ENCODE measurements at regions not wholly inside any gene's neighbourhood (a gene's known extent, or its start where the extent isn't known, plus 50 kb on each side); places are given as distances from the start of the nearest gene placed in this dataset.

DNA sequence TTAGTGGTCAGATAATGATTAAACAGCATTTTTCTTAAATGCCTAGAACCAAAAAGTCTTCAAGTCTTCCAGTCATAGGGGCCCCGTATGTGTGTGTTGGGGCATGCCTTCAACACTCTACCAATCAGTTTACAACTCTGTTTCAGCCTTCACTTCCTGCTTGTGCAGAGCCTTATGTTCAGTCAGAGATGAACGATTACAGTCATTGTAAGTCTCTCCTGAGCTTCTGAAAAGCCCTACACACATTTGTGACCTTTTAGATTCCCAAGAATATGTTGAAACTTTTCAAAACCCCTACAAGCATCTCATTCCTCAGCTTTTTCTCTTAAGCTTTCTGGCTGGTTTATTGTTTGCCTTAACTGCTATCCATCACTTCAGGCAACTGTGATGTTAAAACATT, 591.2 kb downstream of the ZNF674 start:
- no peak overlapping the region for H3K27ac Mint-ChIP-seq
- H3K4me1 Mint-ChIP-seq, result no peaks in the 10 kb centered on the region
- no peaks in the 10 kb centered on the region for H3K36me3 Mint-ChIP-seq
- H3K9me3 Mint-ChIP-seq, result peaks cover 0 to 1% (median 0%) of the 10 kb centered on the region in 3 donors
- H3K27me3 Mint-ChIP-seq, result peaks cover 7% of the 10 kb centered on the region
- H3K4me3 Mint-ChIP-seq, result no peak overlapping the region

DNA sequence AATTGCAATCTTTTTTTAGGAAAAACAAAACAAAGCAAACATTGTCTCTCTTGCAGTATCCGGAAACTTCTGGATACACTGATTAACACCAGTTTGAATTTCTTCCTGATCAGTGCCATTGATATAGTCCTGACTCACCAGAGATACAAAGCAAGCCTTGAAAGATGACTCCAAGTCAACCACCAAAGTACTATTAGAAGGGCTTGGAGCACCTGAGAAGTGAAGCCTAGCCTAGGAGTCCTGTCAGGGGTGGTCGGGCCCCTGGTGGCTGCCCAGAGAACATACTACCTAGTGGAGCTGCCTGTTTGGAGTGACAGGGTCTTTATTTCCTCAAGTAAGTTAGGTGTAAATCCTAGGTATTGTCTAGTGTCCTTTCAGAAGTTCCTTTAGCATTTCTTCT, 593.2 kb downstream of the ZNF674 start:
- H3K4me1 Mint-ChIP-seq, result no peaks in the 10 kb centered on the region
- no peak overlapping the region for H3K4me3 Mint-ChIP-seq
- H3K27ac Mint-ChIP-seq, result no peak overlapping the region

DNA sequence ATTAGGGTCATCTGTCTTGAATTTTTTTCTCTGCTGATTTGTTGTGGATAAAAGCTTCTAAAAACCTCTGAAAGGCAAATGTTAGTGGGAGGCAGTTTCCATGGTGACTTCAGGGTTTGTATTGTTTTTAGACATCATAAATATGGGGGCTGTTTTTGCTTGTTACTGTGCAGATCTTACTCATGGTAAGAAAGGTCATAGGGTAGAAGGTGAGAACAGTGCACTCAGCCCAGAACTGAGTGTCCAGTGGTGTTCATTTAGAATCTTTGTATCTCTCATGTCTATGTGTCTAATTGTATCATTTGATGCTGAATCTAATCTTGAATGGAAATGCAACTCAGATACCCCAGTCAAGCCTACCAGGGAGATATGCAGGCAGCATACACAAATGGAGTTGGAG, 609.8 kb downstream of the ZNF674 start:
- Mint-ChIP-seq H3K4me1 (no peaks in the 10 kb centered on the region), H3K4me3 (peak overlapping the region in 1 of 4 donors; percentile 9), H3K9me3 (no peaks in the 10 kb centered on the region), H3K36me3 (no peaks in the 10 kb centered on the region), H3K27me3 (peaks cover 2% of the 10 kb centered on the region), H3K27ac (no peak overlapping the region)

More for the DNA sequence above, 593.2 kb downstream of the ZNF674 start:
- peaks cover 2% of the 10 kb centered on the region for H3K27me3 Mint-ChIP-seq
- H3K9me3 Mint-ChIP-seq, result peaks cover 0 to 2% (median 0%) of the 10 kb centered on the region in 3 donors
- no peaks in the 10 kb centered on the region for H3K36me3 Mint-ChIP-seq

DNA sequence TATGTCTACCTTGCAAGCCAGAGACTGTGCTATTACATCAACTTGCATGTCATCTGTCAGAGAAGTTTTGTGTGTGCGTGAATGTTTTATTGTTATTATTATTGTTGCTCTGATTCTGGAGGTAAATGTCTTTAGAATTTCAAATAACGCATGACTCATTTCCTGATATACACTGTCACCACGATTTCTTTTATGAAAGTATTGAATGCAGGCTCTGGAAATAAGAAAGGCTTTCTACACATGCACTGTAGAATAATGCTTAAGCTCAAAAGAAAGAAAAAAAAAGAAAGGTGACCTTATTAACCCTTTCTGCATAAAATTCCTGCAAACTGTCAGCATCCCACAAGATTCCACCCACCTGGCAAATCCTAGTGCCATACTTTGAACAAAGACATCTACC, 632.9 kb downstream of the ZNF674 start:
- Mint-ChIP-seq H3K27me3 (peaks cover 6% of the 10 kb centered on the region), H3K4me1 (no peaks in the 10 kb centered on the region), H3K9me3 (peaks cover 0 to 2% (median 0%) of the 10 kb centered on the region in 3 donors), H3K36me3 (no peaks in the 10 kb centered on the region), H3K4me3 (no peak overlapping the region), H3K27ac (no peak overlapping the region)

DNA sequence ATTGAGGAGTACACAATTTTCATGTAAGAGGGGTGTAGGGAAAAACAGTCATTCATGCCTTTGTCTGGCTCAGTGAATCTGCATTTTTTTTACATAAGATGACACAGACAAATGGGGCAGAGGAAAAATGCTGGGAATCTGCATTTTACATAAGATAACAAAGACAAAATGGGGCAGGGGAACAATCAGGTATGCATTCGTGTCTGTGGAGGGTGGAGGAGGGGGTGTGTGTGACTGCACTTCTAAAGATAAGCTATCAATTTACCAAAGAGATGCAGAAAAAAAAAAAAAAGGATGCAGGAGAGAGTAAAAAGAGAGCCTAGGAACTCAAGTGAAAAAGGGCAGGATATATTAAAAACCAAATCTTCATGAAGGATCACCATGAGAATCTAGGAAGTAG, 637.4 kb downstream of the ZNF674 start:
- H3K27ac Mint-ChIP-seq, result no peak overlapping the region
- peaks cover 5% of the 10 kb centered on the region for H3K27me3 Mint-ChIP-seq
- H3K4me1 Mint-ChIP-seq, result no peaks in the 10 kb centered on the region
- peaks cover 0 to 2% (median 0%) of the 10 kb centered on the region in 3 donors for H3K9me3 Mint-ChIP-seq
- no peaks in the 10 kb centered on the region for H3K36me3 Mint-ChIP-seq
- H3K4me3 Mint-ChIP-seq, result no peak overlapping the region

DNA sequence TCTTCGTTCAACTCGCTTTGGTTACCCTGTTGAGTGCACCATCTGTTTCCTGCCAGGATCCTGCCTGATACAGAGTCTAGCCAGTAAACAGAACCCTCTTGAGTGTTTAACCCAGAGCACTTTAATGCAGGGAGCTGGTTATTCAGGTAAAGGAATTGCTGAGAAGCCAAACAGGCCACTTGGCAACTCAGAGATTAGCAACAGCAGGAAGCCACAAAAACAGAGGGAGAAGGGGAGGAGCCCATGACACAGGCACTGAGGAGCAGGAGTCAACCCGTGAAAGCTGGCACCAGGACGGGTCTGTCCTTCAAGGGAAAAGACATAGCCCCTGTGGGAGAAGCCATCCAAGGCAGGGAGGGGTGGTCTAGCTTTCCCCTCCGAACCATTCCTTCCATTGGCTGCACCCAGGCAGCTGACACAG, 641.4 kb downstream of the ZNF674 start:
- Mint-ChIP-seq H3K9me3 (peaks cover 0 to 2% (median 1%) of the 10 kb centered on the region in 3 donors), H3K36me3 (no peaks in the 10 kb centered on the region), H3K4me3 (no peak overlapping the region), H3K27me3 (peaks cover 20% of the 10 kb centered on the region), H3K27ac (no peak overlapping the region), H3K4me1 (no peaks in the 10 kb centered on the region)

DNA sequence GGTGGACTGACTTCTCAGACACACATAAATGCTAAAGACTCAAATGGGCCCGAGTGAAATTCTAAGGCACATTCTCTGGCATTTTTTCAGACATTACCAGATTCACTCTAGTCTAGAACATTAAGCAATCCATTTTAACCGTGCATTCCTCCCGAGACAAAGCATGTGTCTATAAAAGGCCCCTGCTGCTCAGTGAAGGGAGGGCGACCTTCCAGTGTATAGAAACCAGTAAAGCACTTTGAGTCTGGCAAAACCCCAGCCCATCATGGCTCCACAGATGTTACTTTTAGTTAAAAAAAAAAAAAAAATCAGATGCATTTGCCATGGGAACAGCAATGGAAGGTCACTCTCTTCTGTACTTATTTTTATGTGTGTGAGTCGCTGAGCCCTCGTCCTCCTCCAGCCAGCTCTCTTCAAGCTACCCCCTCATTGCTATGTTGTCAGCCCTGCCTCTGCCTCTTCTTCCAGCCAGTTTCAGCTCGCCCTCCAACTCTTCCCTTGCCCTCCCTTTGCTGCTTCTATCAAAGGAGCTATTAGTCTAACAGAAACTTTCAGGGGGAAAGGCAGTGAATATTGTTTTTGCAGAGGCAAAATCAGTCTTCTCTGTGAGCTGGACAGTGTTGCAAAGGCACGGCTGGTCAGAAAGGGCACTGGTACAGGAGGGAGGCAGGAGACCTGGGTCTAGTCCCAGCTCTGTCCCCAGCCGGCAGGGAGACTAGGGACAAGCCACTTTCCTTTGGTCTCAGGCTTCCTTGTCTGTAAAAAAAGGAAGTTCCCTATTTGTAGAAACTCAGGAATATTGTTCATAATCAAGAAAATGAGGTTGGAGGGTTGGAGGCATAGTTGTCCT, 644.2 kb downstream of the ZNF674 start:
- no peaks in the 10 kb centered on the region for H3K4me1 Mint-ChIP-seq
- H3K27ac Mint-ChIP-seq, result no peak overlapping the region
- H3K27me3 Mint-ChIP-seq, result peaks cover 18% of the 10 kb centered on the region
- H3K9me3 Mint-ChIP-seq, result peaks cover 0 to 2% (median 1%) of the 10 kb centered on the region in 3 donors
- H3K36me3 Mint-ChIP-seq, result no peaks in the 10 kb centered on the region
- no peak overlapping the region for H3K4me3 Mint-ChIP-seq

DNA sequence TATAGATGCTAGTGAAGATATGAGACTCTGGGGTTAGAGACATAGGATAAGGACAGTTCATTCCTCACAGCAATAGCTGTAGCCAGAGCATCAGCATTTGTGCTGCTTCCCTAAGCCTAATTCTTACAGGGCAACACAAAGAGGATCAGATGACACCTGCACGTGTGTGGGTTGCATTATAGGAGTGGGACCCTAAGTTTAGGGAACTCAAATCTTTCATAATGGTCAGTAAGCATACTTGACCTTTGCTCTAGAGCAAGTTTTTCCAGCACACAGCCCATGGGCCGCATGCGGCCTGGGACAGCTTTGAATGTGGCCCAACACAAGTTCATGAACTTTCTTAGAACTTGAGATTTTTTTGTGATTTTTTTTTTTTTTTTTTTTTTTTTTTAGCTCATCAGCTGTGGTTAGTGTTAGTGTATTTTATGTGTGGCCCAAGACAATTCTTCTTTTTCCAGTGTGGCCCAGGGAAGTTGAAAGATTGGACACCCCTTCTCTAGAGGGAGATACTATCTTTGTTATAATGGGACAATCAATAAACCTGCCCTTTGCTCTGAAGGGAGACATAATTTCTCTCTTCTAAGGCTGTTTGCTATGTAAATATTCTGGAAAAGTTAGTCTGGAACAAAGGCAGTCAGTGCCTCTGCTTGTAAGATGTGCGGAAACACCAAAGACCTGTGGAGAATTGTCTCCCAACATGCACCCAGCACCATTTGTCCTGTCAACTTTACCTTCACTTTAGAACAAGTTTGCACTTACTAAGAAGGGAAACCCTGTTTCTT, 650.2 kb downstream of the ZNF674 start:
- no peak overlapping the region for H3K4me3 Mint-ChIP-seq

DNA sequence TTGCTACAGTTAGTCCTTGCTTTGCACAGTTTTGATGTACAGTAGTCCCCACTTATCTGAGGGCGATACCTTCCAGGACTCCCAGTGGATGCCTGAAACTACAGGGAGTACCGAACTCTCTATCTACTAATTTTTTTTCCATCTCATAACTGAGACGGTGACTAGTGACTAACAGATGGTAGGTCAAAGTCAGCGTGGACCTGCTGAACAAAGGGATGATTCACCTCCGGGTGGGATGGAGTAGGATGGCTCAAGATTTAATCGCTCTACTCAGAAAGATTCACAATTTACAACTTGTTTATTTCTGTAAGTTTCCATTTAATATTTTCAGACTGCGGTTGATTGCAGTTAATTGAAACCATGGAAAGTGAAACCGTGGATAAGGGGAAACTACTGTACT, 655.8 kb downstream of the ZNF674 start:
- no peak overlapping the region for H3K27ac Mint-ChIP-seq
- peaks cover 5% of the 10 kb centered on the region for H3K27me3 Mint-ChIP-seq
- no peaks in the 10 kb centered on the region for H3K4me1 Mint-ChIP-seq
- H3K36me3 Mint-ChIP-seq, result no peaks in the 10 kb centered on the region
- peaks cover 0 to 1% (median 0%) of the 10 kb centered on the region in 3 donors for H3K9me3 Mint-ChIP-seq
- no peak overlapping the region for H3K4me3 Mint-ChIP-seq

More for the DNA sequence above, 650.2 kb downstream of the ZNF674 start:
- Mint-ChIP-seq H3K36me3 (no peaks in the 10 kb centered on the region), H3K9me3 (peaks cover 0 to 6% (median under 1%) of the 10 kb centered on the region in 3 donors), H3K27me3 (peaks cover 5% of the 10 kb centered on the region), H3K27ac (no peak overlapping the region), H3K4me1 (no peaks in the 10 kb centered on the region)

DNA sequence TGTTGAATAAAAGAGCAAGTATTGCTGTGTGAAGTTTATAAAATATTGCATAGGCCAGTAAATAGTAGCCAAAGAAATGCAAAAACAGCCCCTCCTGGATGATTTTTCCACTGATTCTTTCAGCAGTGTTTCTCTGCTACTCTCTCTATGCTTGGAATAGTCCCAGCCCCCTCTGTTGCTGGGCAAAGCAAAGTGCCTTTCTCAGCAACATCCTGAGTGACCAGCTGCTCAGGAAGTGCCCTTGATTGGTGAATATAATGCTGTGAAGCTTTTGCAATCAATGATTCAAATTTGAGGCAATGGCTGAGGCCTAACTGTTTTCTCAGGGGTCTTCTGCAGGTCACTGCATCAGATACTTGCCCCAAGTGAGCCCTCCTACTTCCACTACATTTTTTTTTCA, 656.7 kb downstream of the ZNF674 start:
- Mint-ChIP-seq H3K27me3 (peaks cover 5% of the 10 kb centered on the region), H3K27ac (peak overlapping the region in 1 of 3 donors; percentile 39), H3K36me3 (no peaks in the 10 kb centered on the region), H3K9me3 (no peaks in the 10 kb centered on the region), H3K4me1 (no peaks in the 10 kb centered on the region), H3K4me3 (no peak overlapping the region)

DNA sequence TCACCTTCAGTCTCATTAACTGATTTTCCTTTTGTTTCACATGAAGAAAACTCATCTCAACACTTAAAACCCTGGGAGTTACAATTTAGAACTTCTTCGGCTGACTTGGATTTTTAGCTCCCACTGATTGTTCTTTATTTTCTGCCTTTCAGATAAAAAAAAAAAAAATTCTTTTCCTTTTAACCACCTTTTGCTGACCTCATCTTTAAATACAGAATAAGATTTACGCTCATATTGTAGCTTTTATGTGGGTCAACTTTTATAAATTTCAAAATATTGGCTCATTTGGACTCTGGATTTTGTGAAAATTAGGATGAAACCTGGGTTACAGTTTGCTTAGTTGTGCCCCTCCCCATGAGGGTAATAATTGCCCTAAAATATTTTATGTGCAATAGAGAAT, 659.3 kb downstream of the ZNF674 start:
- Mint-ChIP-seq H3K4me1 (no peaks in the 10 kb centered on the region), H3K27ac (no peak overlapping the region)

DNA sequence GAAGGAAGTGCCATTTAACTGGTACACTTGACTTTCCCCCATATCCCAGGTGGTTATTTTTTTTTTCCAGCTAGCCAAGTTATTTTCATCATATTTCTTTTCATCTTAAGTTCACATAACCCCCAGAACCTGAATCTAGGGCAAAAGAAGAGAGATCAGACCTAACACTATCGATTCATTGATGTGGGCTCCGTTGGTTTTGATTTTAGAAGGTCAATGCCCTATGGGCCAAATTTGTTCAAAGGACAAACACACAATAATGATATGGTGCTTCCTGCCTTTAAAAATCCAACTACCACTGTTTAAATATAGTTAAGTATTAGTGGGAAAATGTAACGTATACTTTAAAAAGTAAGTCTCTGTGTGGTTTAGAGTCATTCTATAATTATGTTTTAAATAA, 665.7 kb downstream of the ZNF674 start:
- H3K9me3 Mint-ChIP-seq, result no peaks in the 10 kb centered on the region

More for the DNA sequence above, 659.3 kb downstream of the ZNF674 start:
- Mint-ChIP-seq H3K9me3 (no peaks in the 10 kb centered on the region), H3K27me3 (peaks cover 7% of the 10 kb centered on the region), H3K36me3 (no peaks in the 10 kb centered on the region), H3K4me3 (no peak overlapping the region)

DNA sequence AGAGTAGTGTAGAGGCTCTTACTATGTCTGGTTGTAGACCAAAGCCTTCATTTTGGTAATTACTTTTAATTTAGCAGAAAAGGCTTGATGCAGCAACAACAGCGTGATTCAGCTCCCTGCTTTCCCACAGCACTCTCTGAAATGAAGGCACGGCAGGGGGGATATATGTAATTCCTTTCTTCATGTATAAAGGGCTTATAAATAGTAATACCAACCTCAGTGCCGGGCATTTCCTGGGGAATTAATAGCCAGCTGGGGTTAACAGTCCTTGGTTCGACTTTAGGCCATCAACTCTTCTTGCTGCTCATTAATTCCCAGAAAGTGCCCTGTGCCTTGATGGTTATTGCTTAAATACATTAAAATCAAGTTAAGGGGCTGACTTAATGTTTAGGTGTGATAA, 669.0 kb downstream of the ZNF674 start:
- Mint-ChIP-seq H3K27ac (no peak overlapping the region), H3K4me1 (no peaks in the 10 kb centered on the region), H3K27me3 (peaks cover 5% of the 10 kb centered on the region), H3K36me3 (no peaks in the 10 kb centered on the region), H3K4me3 (no peak overlapping the region), H3K9me3 (no peaks in the 10 kb centered on the region)

More for the DNA sequence above, 665.7 kb downstream of the ZNF674 start:
- Mint-ChIP-seq H3K4me1 (no peaks in the 10 kb centered on the region), H3K27ac (peak overlapping the region in 1 of 3 donors; percentile 46), H3K4me3 (no peak overlapping the region), H3K36me3 (no peaks in the 10 kb centered on the region), H3K27me3 (peaks cover 2% of the 10 kb centered on the region)

DNA sequence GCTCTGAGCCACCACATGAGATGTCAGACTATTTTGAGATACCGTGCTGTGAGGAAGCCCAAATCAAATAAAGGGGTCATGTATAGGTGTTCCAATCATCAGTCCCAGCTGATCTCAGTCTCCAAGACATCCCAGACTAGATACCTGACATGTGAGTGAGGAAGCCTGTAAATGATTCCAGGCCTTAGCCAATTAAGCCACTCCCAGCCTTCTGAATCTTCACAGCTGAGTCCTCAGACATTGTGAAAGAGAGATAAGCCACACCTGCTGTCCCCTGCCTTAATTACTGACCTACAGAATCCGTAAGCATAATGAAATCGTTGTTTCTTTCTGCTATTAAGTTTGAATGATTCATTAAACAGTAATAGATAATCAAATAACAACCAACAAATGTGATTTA, 671.4 kb downstream of the ZNF674 start:
- Mint-ChIP-seq H3K27ac (no peak overlapping the region), H3K27me3 (peaks cover 5% of the 10 kb centered on the region), H3K9me3 (no peaks in the 10 kb centered on the region), H3K36me3 (no peaks in the 10 kb centered on the region), H3K4me1 (no peaks in the 10 kb centered on the region), H3K4me3 (no peak overlapping the region)

DNA sequence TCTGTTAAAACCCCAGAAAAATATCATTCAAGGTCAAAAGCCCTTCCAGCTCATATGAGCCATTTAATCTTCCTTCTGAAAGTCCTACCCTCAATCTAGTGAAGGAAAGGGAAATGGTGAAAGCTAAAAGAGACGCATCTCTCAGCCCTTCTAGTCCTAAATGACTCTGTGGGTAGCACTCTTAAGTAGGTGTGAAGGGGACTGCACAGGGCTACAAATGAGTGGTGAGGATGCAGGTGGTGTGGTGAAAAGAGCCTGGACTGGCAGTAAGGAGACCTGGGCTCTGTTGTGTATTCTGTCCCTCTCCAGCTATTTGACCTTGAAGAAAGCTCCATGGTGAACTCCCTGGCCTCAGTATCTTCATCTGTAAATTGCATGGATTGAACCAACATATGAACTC, 671.8 kb upstream of the DIPK2B start:
- Mint-ChIP-seq H3K36me3 (no peaks in the 10 kb centered on the region), H3K9me3 (no peaks in the 10 kb centered on the region), H3K4me1 (no peaks in the 10 kb centered on the region), H3K4me3 (no peak overlapping the region), H3K27me3 (peaks cover 6% of the 10 kb centered on the region), H3K27ac (no peak overlapping the region)
